C4-2B (cell line): ENCODE measurements at regions not wholly inside any gene's neighbourhood (a gene's known extent, or its start where the extent isn't known, plus 50 kb on each side); places are given as distances from the start of the nearest gene placed in this dataset.

ENCODE experiments used
- ZFX ChIP-seq: fragments of 450-650 bp; IDR thresholded peaks from 2 replicates; pipeline ENCODE4 v1.6.1; 2017
- TF ChIP-seq, protein P1 (sequence below): fragments of 450-650 bp; conservative IDR thresholded peaks from 2 replicates; pipeline ENCODE4 v1.5.1; 2017; ENCODE audit warnings: mild to moderate bottlenecking

GRCh38 chr7:131105294-131105798 is 222.3 kb upstream of the MKLN1 start:
- TF ChIP-seq, protein P1, sequence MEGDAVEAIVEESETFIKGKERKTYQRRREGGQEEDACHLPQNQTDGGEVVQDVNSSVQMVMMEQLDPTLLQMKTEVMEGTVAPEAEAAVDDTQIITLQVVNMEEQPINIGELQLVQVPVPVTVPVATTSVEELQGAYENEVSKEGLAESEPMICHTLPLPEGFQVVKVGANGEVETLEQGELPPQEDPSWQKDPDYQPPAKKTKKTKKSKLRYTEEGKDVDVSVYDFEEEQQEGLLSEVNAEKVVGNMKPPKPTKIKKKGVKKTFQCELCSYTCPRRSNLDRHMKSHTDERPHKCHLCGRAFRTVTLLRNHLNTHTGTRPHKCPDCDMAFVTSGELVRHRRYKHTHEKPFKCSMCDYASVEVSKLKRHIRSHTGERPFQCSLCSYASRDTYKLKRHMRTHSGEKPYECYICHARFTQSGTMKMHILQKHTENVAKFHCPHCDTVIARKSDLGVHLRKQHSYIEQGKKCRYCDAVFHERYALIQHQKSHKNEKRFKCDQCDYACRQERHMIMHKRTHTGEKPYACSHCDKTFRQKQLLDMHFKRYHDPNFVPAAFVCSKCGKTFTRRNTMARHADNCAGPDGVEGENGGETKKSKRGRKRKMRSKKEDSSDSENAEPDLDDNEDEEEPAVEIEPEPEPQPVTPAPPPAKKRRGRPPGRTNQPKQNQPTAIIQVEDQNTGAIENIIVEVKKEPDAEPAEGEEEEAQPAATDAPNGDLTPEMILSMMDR = no peak
- no peak for TF ChIP-seq ZFX
